Common myeloid progenitor, CD34-positive (primary cell): ENCODE measurements at regions not wholly inside any gene's neighbourhood (a gene's known extent, or its start where the extent isn't known, plus 50 kb on each side); places are given as distances from the start of the nearest gene placed in this dataset.

Experiments used
- CTCF ChIA-PET: fragments of 350-600 bp; sonication (Branson Sonifier 250); formaldehyde crosslinking; loops from one replicate; lab custom pipeline; 2021; ENCODE audit warnings: antibody characterized with exemption; lab: Charles Lee
- POLR2A ChIA-PET: fragments of 350-600 bp; sonication (Branson Sonifier 250); formaldehyde crosslinking; loops from one replicate; lab custom pipeline; 2021; ENCODE audit warnings: antibody characterized with exemption; lab: Charles Lee
- DNase-seq, 3 donors: peaks; one replicate each; pipeline versions ENCODE4 v3.0.0 to v3.0.0-alpha.2; 2013
- H3K27ac ChIP-seq, 2 experiments: 1 replicate in 1 of 2; 2 replicates in 1 of 2; pipeline ENCODE4 v1.7.0; 2013; ENCODE audit warnings: inconsistent platforms in 2 of 2, low read length in 2 of 2, mild to moderate bottlenecking in 2 of 2, low read depth in 1 of 2, moderate library complexity in 1 of 2; ENCODE audit not compliant: severe bottlenecking in 2 of 2, insufficient read depth in 1 of 2, poor library complexity in 1 of 2
- H3K27me3 ChIP-seq, 5 experiments: replicated peaks in 2 of 5; 1 replicate in 3 of 5; 2 replicates in 2 of 5; pipeline versions ENCODE4 v1.6.1 to v1.7.0; 2013; ENCODE audit warnings: low read length in 4 of 5, mild to moderate bottlenecking in 2 of 5, moderate library complexity in 2 of 5, inconsistent platforms in 1 of 5; ENCODE audit not compliant: insufficient read depth in 5 of 5, control insufficient read depth in 4 of 5
- H3K36me3 ChIP-seq, 4 experiments: 1 replicate in 2 of 4; 2 replicates in 2 of 4; pipeline versions ENCODE4 v1.6.1 to v1.7.0; 2013; ENCODE audit warnings: low read length in 3 of 4, control low read depth in 1 of 4, mild to moderate bottlenecking in 1 of 4; ENCODE audit not compliant: control insufficient read depth in 4 of 4, insufficient read depth in 4 of 4
- H3K4me1 ChIP-seq, 4 experiments: 1 replicate in 3 of 4; 2 replicates in 1 of 4; pipeline versions ENCODE4 v1.6.1 to v1.7.1; 2013; ENCODE audit warnings: low read length in 3 of 4, mild to moderate bottlenecking in 3 of 4, control low read depth in 1 of 4, inconsistent platforms in 1 of 4, moderate library complexity in 1 of 4; ENCODE audit not compliant: control insufficient read depth in 4 of 4, insufficient read depth in 4 of 4; ENCODE audit errors: control extremely low read depth in 1 of 4
- H3K4me3 ChIP-seq, 7 experiments: 1 replicate in 4 of 7; 2 replicates in 3 of 7; pipeline versions ENCODE4 v1.5.1 to v1.7.0; 2013; ENCODE audit warnings: mild to moderate bottlenecking in 7 of 7, low read length in 6 of 7, moderate library complexity in 6 of 7, inconsistent platforms in 2 of 7, low read depth in 2 of 7, control low read depth in 1 of 7; ENCODE audit not compliant: insufficient read depth in 4 of 7, control insufficient read depth in 1 of 7; ENCODE audit errors: extremely low read depth in 1 of 7
- H3K9me3 ChIP-seq, 5 experiments: 1 replicate in 4 of 5; 2 replicates in 1 of 5; pipeline versions ENCODE4 v1.6.1 to v1.7.1; 2013; ENCODE audit warnings: low read length in 4 of 5, mild to moderate bottlenecking in 2 of 5, inconsistent platforms in 1 of 5, low read depth in 1 of 5, moderate library complexity in 1 of 5; ENCODE audit not compliant: control insufficient read depth in 4 of 5, insufficient read depth in 2 of 5; ENCODE audit errors: control extremely low read depth in 1 of 5
- WGBS: methylation state at CpG from one replicate; pipeline ENCODE4 v1.1.5; 2013; ENCODE audit not compliant: insufficient coverage; 5-methylcytosine and 5-hydroxymethylcytosine counted together

DNA sequence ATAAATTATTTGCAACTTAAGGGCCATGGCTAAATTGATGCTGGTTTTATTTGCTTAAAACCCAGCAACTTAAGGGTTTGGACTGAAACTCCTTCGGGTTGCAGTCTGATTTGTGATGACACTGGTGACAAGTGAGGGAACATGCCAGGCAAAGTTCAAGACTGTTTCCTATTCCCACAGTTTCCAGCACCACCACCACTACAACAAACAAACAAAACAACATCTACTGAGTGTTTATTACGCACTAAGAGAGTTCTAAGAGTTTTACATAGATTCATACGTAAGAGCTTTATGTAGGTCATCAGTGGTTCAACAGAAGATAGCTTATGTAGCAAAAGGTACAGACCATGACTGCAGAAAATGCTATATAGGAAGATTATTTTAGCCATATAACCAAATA, 1582.1 kb downstream of the BRINP3 start:
- CTCF ChIA-PET, result no interaction called here
- Histone ChIP-seq H3K27ac (no peak overlapping the region), H3K4me1 (no peaks in the 10 kb centered on the region), H3K36me3 (no peaks in the 10 kb centered on the region), H3K4me3 (no peak overlapping the region), H3K27me3 (no peaks in the 10 kb centered on the region), H3K9me3 (no peaks in the 10 kb centered on the region)
- 100% methylated on average over 1 of the region's 3 CpGs for WGBS
- POLR2A ChIA-PET, result no interaction called here
- DNase-seq, result no peak

DNA sequence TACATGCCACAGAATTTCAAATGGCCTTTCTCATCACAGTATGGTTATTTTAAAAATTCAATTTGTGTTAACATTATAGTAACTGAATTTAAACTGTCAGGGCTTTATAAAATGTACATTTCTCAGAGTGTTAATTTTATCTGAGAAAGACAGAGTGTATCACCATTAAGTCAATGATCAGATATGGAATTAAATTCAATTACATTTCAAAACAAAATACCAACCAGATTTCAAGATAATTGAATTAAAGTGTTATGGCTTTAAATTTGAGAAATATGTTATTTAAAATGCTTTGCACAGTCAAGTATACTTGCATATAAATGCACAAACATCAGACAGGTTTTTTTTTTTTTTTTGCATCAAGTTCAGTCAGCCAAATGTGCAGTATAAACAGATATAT, 1574.4 kb downstream of the BRINP3 start:
- Histone ChIP-seq H3K27ac (no peak overlapping the region), H3K27me3 (no peaks in the 10 kb centered on the region), H3K9me3 (no peaks in the 10 kb centered on the region), H3K4me3 (no peak overlapping the region), H3K36me3 (no peaks in the 10 kb centered on the region), H3K4me1 (no peaks in the 10 kb centered on the region)
- no peak for DNase-seq
- CTCF ChIA-PET, result no interaction called here
- POLR2A ChIA-PET, result no interaction called here

DNA sequence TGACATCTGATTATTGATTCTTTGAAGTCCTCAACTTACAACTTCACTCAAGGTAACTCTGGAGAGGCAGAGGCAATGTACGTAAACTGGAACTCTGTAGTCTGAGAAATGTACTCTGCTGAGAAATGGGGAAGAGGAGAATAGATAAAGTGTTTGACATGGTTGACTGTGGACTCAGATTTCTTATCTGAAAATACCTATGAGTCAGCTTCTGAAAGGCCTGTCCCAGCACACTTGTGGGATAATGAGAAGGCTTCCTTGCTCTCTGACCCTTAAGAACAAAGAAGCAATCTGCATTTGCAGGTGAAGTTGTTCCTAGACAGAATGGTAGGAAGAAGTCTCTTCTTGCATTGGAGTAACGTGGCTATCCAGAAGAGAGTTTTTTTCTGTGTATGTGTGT, 1573.5 kb downstream of the BRINP3 start:
- no peaks in the 10 kb centered on the region for H3K9me3 ChIP-seq
- no peak overlapping the region for H3K27ac ChIP-seq
- POLR2A ChIA-PET, result no interaction called here
- no peaks in the 10 kb centered on the region for H3K27me3 ChIP-seq
- DNase-seq, result no peak
- WGBS, result no CpG with 5 or more reads among the region's 2 CpGs
- H3K4me3 ChIP-seq, result no peak overlapping the region
- CTCF ChIA-PET, result no interaction called here
- H3K4me1 ChIP-seq, result no peaks in the 10 kb centered on the region
- H3K36me3 ChIP-seq, result no peaks in the 10 kb centered on the region

DNA sequence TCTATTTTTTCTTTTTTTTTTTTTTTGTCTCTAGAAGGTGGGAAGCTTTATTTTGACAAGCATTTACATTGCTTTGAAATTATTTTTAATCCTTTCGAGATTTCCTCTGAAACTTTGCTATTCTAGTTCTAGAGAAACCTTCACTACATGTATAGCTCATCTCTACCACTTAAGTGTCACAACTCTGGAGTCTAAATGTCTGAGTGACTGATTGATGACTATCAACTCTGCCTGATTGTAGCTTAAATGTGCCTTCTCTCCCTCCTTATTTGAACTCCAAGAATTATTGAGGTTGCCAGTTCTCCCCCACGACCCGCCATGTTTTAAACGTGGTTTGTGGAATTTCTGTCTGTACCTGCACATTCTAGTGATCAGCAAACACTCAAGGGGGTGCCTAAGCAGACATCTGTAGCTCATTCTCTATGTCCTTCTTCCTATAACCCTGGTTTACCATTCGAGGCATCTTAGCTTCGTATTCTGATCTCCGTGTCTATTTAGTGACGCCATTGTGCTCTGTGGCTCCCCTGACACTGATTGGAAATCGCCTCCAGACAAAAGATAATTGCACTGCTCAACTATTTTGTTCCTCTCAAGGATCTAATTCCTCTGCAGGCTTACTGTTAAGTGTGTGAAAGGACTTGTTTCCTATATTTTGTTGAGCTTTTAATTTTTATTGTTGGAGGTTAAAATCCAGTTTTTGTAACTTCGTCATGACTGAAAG, 1570.6 kb downstream of the BRINP3 start:
- no peaks in the 10 kb centered on the region for H3K4me1 ChIP-seq
- H3K9me3 ChIP-seq, result no peaks in the 10 kb centered on the region
- H3K4me3 ChIP-seq, result no peak overlapping the region
- H3K27me3 ChIP-seq, result no peaks in the 10 kb centered on the region
- no peaks in the 10 kb centered on the region for H3K36me3 ChIP-seq
- H3K27ac ChIP-seq, result no peak overlapping the region
- no peak for DNase-seq
- 93% methylated on average over 8 of the region's 10 CpGs for WGBS
- POLR2A ChIA-PET, result no interaction called here
- CTCF ChIA-PET, result interaction anchor here (0.6 kb wide), 1 partner anchor 1746 kb away, joined by 3 read pairs; no protein-coding TSS in a partner anchor

DNA sequence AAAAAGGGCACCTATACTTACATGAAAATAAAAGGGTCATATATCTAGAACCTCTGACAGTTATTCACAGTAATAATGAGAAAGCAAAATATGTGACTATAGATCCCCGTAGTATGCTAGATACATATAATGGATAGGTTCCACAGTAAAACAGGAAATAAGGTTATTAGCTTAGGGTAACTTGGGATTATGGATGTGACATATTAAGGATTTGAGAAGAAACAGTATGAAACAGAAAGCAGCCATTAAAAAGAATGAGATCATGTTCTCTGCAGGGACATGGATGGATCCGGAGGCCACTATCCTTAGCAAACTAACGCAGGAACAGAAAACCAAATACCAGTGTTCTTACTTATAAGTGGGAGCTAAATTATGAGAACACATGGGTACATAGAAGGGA, 1547.3 kb downstream of the BRINP3 start:
- DNase-seq, result no peak
- 83% methylated on average over 3 of the region's 3 CpGs for WGBS
- no peaks in the 10 kb centered on the region for H3K36me3 ChIP-seq
- no peak overlapping the region for H3K4me3 ChIP-seq
- H3K4me1 ChIP-seq, result no peaks in the 10 kb centered on the region
- H3K27me3 ChIP-seq, result no peaks in the 10 kb centered on the region
- no peak overlapping the region for H3K27ac ChIP-seq
- H3K9me3 ChIP-seq, result no peaks in the 10 kb centered on the region
- ChIA-PET CTCF (no interaction called here), POLR2A (no interaction called here)

DNA sequence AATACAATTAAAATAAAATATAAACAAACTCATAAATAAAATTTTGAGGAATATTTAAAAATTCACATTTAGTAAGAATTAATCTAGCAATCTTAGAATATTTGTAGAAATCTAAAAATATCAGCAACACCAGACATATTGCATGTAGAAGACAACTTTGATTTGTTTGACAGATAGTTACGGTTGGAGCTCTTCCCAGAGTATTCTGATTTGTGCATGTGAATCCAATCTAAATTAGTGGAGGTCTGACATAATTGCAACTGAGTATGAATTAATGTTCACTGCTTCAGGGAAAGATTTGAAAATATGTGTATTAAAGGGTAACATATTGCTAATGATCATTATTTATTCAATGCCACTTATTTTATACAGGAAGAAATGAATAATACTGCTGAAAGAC, 1546.2 kb downstream of the BRINP3 start:
- Histone ChIP-seq H3K27ac (no peak overlapping the region), H3K4me3 (no peak overlapping the region), H3K9me3 (no peaks in the 10 kb centered on the region), H3K36me3 (no peaks in the 10 kb centered on the region), H3K27me3 (no peaks in the 10 kb centered on the region), H3K4me1 (no peaks in the 10 kb centered on the region)
- POLR2A ChIA-PET, result no interaction called here
- CTCF ChIA-PET, result no interaction called here
- no peak for DNase-seq
- WGBS, result 100% methylated on average over 1 of the region's 1 CpG

DNA sequence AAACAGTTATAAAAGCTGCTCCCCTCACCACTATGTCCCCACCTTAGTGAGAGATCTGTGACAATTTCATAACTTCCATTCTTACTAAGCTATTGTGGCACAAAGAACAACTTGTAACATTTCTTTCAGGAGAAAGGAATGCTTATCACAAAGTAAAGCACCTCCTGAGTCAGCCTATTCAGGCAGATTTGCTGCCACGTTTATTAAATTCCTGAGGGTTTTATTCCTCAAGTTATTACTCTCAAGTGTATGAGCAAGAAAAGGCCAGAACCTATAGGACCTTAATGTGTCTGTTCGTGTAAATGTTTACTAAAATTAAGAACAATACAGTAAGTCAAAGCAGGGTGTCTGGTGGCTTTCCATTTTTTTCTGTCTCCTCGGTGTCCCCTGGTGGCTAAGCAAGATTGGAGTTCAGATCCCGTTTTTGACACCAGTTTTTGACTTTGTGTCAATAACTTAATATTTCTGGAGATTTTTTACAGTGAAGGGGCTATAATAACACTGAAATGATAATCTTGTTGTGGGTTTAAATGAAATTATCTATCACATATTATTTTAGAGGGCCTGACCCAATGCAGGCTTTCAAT, 1539.6 kb downstream of the BRINP3 start:
- Histone ChIP-seq H3K4me3 (no peak overlapping the region), H3K36me3 (no peaks in the 10 kb centered on the region), H3K4me1 (no peaks in the 10 kb centered on the region), H3K27me3 (no peaks in the 10 kb centered on the region), H3K27ac (no peak overlapping the region), H3K9me3 (no peaks in the 10 kb centered on the region)
- no CpG with 5 or more reads among the region's 4 CpGs for WGBS
- CTCF ChIA-PET, result interaction anchor here (1.4 kb wide), 2 partner anchors 32 to 663 kb away, joined by 3 read pairs; no protein-coding TSS in a partner anchor
- POLR2A ChIA-PET, result no interaction called here
- DNase-seq, result peak; percentile 4 to 34 (median 31)
